Stimulated activated naive B cell treated with anti-CD40 and anti-IgM and Interleukin-4, amounts not matched to agents 10 μg/mL and 1 μg/mL and 100 μg/mL, for 72 hours (primary cell): ENCODE measurements at regions not wholly inside any gene's neighbourhood (a gene's known extent, or its start where the extent isn't known, plus 50 kb on each side); places are given as distances from the start of the nearest gene placed in this dataset.

Experiments used
- ATAC-seq, 2 donors: fragments of 150-1000 bp; cut with Tn5 transposase; replicated peaks; 2 replicates each; pipeline ENCODE4 v1.10.0; 2021; ENCODE audit warnings: moderate library complexity in 1 of 2
- DNase-seq: peaks from one replicate; pipeline ENCODE4 v3.0.0; 2021
- H3K27ac Mint-ChIP-seq: one replicate; pipeline ENCODE4 v1.8.0; 2022; ENCODE audit warnings: mild to moderate bottlenecking, mixed read lengths
- H3K27me3 Mint-ChIP-seq, 2 donors: one replicate each; pipeline ENCODE4 v1.8.0; 2022; ENCODE audit warnings: mixed read lengths in 2 of 2
- H3K36me3 Mint-ChIP-seq, 2 donors: one replicate each; pipeline ENCODE4 v1.8.0; 2022; ENCODE audit warnings: mixed read lengths in 2 of 2, mild to moderate bottlenecking in 1 of 2
- H3K4me1 Mint-ChIP-seq, 2 donors: one replicate each; pipeline ENCODE4 v1.8.0; 2022; ENCODE audit warnings: mixed read lengths in 2 of 2, mild to moderate bottlenecking in 1 of 2
- H3K4me3 Mint-ChIP-seq, 2 donors: one replicate each; pipeline ENCODE4 v1.8.0; 2022; ENCODE audit warnings: mild to moderate bottlenecking in 2 of 2, mixed read lengths in 2 of 2, moderate library complexity in 1 of 2
- H3K9me3 Mint-ChIP-seq, 2 donors: one replicate each; pipeline ENCODE4 v1.8.0; 2022; ENCODE audit warnings: mixed read lengths in 2 of 2, mild to moderate bottlenecking in 1 of 2

DNA sequence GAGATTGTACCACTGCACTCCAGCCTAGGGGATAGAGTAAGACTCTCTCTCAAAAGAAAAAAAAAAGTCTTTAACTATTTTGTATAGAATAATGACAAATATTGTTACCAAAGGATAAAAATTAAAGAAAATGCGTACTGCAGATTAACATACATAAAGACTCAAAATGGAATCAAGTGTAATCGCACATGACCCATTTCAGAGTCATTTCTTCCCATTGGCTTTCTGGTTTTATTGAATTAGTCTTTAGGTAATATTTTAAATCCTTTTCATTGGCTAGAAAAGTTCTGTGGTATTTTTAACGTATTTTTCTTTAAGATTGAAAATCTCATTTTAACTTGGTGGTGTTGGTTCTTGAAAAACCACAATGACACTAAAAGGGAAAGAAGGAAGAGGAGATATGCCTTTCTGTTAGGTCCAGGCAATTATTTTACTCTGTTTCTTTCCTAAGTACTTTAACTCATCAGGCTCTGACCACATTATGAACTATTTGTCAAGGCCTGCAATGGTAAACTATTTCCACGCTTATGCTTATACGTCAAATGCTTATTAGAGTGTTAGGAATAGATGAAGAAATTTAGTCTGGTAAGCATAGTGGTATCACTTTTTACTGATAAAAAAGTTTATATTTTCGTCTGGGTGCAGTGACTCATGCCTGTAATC is 52.3 kb downstream of the PLEKHG1 start:
- DNase-seq (no peak), ATAC-seq (no peak)
- Mint-ChIP-seq H3K36me3 (peaks cover 11 to 20% of the 10 kb centered on the region in 2 donors), H3K4me3 (no peak overlapping the region), H3K27me3 (no peaks in the 10 kb centered on the region), H3K9me3 (no peaks in the 10 kb centered on the region), H3K4me1 (peaks cover 6 to 13% of the 10 kb centered on the region in 2 donors), H3K27ac (no peak overlapping the region)

DNA sequence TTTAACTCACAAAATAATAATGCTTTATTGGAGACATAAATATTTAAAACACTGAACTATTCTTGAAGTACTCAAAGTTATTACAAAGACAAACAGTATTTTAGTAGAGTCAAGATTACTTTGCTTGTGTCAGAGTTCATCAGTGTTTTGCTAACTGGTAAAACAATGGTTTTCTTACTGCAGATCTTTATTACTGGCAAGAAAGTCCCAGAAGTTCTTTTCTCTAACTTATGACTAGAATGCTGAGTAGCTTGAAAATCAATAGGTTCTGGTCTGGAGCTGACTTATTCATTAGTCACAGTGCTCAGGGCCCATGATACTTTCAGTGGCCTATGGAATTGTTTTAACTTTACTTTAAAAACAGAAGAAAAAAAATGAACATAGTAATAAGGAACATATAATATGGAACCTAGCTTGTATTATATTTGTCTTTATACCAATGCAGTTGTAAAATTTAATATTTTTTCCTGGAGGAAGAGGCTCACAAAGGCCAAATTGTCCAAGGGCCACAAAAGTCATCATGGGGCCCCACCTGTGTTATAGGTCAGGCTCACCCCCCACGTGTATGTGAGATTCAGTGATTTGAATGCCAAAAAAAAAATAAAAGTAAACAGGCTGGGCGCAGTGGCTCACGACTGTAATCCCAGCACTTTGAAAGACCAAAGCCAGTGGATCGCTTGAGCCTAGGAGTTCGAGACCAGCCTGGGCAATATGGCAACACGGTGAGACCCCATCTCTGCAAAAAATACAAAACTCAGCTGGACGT is 53.3 kb downstream of the PLEKHG1 start:
- no peak overlapping the region for H3K4me3 Mint-ChIP-seq
- H3K27me3 Mint-ChIP-seq = no peaks in the 10 kb centered on the region
- DNase-seq (no peak), ATAC-seq (no peak)
- H3K36me3 Mint-ChIP-seq = peaks cover 13 to 20% of the 10 kb centered on the region in 2 donors
- H3K27ac Mint-ChIP-seq = no peak overlapping the region
- peaks cover 11 to 16% of the 10 kb centered on the region in 2 donors for H3K4me1 Mint-ChIP-seq
- H3K9me3 Mint-ChIP-seq = no peaks in the 10 kb centered on the region

DNA sequence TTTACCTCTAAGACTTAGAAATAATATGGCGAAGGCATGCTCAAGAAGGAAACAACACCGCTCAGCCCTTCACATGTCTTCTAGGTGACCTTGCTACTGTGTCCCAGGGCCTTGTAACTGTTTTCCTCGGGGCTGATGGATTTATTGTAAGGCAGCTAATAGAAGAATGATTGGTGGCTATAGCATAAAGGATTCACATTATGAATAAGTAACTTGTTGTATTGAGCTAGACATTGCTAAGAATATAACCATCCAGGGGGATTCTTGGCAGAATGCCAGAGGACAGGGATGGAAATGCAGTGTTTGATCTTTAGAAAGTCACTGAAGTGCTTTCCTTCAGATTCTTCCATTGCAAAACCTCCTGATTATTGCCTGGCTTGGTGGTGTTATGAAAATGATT is 54.9 kb downstream of the PLEKHG1 start:
- Mint-ChIP-seq H3K4me3 (no peak overlapping the region), H3K4me1 (peaks cover 20 to 32% of the 10 kb centered on the region in 2 donors), H3K9me3 (no peaks in the 10 kb centered on the region), H3K36me3 (peaks cover 20 to 29% of the 10 kb centered on the region in 2 donors), H3K27me3 (no peaks in the 10 kb centered on the region), H3K27ac (no peak overlapping the region)
- DNase-seq (no peak), ATAC-seq (no peak)

DNA sequence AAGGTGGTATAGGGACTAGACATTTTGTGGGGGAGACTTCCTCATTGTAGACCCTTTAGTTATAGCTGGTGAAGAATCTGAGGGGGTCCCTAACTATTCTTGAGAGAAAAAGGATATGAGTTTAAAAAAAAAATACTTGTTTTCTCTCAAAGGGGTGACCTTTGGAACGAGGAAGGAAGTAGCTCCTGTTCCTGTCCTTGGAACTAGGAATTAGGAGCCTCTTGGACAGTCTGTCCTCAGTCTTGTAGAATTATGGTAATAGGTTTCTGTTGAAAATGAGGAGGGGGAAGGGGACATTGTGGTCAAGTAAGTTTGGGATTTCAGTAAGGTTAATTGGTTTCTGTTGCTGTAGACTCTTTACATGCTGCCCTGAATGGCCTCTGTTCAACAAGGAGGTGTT is 56.5 kb downstream of the PLEKHG1 start:
- Mint-ChIP-seq H3K27ac (no peak overlapping the region), H3K4me1 (peaks cover 27 to 45% of the 10 kb centered on the region in 2 donors), H3K36me3 (peaks cover 24 to 40% of the 10 kb centered on the region in 2 donors), H3K4me3 (no peak overlapping the region), H3K27me3 (no peaks in the 10 kb centered on the region), H3K9me3 (no peaks in the 10 kb centered on the region)
- no peak for ATAC-seq
- DNase-seq = no peak

DNA sequence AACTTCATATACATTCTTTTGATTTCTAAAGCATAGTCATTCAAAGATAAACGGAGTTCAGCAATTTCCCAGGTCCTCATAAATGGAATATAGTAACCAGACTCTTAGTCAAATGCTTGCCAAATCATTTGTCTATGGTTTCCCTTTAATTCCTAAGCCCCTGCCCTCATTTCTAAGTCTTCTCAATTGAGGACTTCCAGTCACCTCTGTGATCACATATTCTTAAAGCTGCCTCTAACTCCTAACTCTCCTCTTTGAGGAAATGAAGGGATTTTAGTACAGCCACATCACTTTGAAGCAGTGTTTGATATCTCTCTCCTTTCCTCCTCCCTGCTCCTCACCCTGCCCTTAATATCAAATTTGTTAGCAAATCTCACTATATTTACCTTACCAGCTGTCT is 58.7 kb downstream of the PLEKHG1 start:
- no peak overlapping the region for H3K27ac Mint-ChIP-seq
- H3K27me3 Mint-ChIP-seq = no peaks in the 10 kb centered on the region
- DNase-seq (no peak), ATAC-seq (no peak)
- peaks cover 30 to 45% of the 10 kb centered on the region in 2 donors for H3K4me1 Mint-ChIP-seq
- H3K4me3 Mint-ChIP-seq = no peak overlapping the region
- H3K9me3 Mint-ChIP-seq = no peaks in the 10 kb centered on the region
- H3K36me3 Mint-ChIP-seq = peaks cover 39 to 58% of the 10 kb centered on the region in 2 donors

DNA sequence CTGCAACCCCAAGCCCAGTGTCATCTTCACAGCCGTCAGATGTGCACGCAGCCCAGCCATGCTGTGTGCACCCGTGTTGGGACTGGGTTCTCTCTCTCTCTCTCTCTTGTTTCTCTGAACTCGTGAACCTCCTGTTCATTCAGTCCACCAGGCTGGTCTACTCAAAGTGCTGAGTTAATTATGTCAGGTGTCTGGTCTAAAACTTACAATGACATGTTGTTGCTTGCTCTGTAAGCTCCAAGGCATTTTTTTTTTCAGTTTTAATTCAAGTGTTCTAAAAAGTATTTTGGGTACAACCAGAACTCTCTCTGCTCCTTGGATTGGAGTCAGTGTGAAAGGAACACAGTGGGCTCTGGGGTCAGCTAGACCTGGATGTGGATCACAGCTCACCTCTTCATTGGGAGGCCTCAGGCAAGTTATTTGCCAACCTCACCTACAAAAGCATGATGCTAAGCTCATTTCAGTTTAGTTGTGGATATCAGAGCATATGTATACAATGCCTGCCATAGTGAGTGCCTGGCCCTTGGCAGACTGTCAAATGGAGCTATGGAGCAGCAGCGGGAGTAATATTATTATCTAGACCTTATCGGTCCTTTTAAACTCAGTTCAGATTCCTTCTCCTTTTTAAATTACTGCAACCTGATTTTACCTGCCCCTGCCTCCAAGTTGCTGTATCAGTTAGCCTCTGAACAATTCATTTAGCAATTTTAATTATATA is 59.5 kb downstream of the PLEKHG1 start:
- H3K27me3 Mint-ChIP-seq = no peaks in the 10 kb centered on the region
- H3K9me3 Mint-ChIP-seq = no peaks in the 10 kb centered on the region
- H3K36me3 Mint-ChIP-seq = peaks cover 46 to 58% of the 10 kb centered on the region in 2 donors
- no peak for ATAC-seq
- DNase-seq = no peak
- H3K4me3 Mint-ChIP-seq = no peak overlapping the region
- peak overlapping the region; percentile 53 for H3K27ac Mint-ChIP-seq
- peaks cover 35 to 51% of the 10 kb centered on the region in 2 donors for H3K4me1 Mint-ChIP-seq

DNA sequence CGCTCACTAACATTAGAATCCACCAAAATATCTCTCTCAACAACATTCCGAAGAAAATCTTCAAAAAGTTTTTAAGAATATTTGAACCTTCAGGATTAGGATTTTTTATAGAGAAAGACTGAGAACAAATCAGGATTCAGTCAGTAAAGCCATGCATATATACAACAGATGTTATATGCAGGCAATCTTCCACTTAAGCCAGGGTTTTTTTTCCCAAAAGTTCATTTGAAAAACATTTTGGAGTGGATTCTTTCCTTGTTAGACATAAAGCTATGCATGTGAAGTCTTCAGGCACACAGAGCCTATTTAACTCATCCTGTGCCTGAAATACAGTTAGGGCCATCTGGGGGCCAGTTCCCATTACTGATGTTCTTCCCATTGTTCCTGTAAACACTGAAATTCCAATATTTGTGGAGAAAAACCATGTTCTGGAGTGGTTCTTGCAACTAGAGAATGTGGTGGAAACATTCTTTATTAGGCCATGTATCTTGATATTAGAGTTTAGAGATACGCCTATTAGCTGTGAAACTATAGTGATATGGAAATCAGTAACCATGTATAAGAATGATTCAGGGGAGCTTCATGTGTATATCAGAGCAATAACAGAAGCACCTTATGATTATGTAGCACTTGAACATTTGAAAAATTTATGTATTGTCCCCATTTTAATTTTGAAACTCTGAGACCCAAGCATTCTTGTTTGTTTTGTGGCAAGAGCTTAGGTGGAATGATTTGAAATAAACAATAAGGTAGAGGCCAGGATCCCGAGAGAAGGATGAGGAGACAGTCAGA is 61.7 kb downstream of the PLEKHG1 start:
- Mint-ChIP-seq H3K4me1 (peaks cover 38 to 58% of the 10 kb centered on the region in 2 donors), H3K27me3 (no peaks in the 10 kb centered on the region), H3K36me3 (peaks cover 49 to 63% of the 10 kb centered on the region in 2 donors), H3K9me3 (no peaks in the 10 kb centered on the region), H3K27ac (peak overlapping the region; percentile 53), H3K4me3 (no peak overlapping the region)
- DNase-seq = no peak
- ATAC-seq = peak in 1 of 2 donors; percentile 38

DNA sequence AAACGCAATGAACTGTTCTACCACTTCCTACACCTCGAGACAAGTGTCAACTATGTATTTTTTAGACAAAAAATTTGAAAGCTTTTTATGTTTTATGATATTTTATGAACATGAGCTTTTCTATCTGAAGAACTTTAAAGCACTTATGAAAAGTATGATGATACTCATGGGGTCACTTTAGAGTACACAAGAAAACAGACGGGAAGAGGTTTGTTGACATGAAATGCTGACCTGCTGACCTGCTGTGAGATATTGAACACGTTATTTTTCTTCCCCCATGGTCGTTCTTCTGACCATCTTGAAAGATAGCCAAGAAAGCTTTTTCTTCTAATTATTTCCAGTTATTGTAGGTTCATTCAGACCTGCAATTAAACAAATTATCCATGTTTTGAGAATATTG is 63.1 kb downstream of the PLEKHG1 start:
- Mint-ChIP-seq H3K27ac (peak overlapping the region; percentile 14), H3K4me3 (no peak overlapping the region), H3K27me3 (no peaks in the 10 kb centered on the region), H3K9me3 (no peaks in the 10 kb centered on the region), H3K36me3 (peaks cover 50 to 64% of the 10 kb centered on the region in 2 donors), H3K4me1 (peaks cover 39 to 65% of the 10 kb centered on the region in 2 donors)
- ATAC-seq (no peak), DNase-seq (no peak)

DNA sequence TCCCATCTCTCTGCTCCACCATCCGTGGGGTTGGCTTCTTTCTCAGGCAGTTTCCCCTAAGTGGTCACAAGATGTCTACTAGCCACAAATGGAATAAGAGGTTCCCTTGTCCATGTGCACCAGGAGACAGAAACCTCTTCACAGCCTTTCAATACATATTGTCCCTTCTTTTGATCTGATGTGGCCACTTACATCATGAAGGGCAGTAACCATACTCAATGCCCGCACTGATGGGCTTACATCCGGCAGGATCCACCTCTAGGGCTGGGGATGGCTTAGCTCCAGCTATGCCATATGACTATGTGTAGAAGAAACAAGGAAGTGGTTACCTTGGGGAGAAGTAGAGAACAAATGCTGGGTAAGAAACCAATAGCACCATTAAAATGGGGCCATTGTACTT is 64.4 kb downstream of the PLEKHG1 start:
- Mint-ChIP-seq H3K27me3 (no peaks in the 10 kb centered on the region), H3K4me3 (no peak overlapping the region), H3K9me3 (no peaks in the 10 kb centered on the region), H3K36me3 (peaks cover 44 to 59% of the 10 kb centered on the region in 2 donors), H3K27ac (no peak overlapping the region), H3K4me1 (peaks cover 38 to 65% of the 10 kb centered on the region in 2 donors)
- ATAC-seq = no peak
- no peak for DNase-seq

DNA sequence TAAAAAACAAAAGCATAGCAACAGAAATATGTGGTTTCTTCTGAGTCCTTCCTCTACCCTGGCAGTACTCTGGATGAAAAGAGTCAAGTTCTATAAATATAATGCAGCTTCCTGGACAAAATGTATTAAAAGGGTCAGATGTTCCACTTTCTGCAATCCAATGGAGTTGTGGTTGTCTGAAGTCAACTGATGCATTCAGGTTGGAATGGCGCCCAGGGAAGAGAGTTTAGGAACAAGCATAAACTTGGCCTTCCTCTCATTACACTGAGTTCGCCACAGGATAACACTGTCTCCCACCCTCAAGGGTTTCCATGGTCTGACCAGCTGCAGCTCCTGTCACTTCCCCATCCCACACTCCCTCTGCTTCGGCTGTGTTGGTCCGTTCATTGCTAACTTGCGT is 66.4 kb downstream of the PLEKHG1 start:
- Mint-ChIP-seq H3K36me3 (peaks cover 39 to 55% of the 10 kb centered on the region in 2 donors), H3K4me1 (peaks cover 29 to 49% of the 10 kb centered on the region in 2 donors), H3K4me3 (no peak overlapping the region), H3K27me3 (no peaks in the 10 kb centered on the region), H3K9me3 (no peaks in the 10 kb centered on the region), H3K27ac (peak overlapping the region; percentile 63)
- ATAC-seq (no peak), DNase-seq (no peak)

DNA sequence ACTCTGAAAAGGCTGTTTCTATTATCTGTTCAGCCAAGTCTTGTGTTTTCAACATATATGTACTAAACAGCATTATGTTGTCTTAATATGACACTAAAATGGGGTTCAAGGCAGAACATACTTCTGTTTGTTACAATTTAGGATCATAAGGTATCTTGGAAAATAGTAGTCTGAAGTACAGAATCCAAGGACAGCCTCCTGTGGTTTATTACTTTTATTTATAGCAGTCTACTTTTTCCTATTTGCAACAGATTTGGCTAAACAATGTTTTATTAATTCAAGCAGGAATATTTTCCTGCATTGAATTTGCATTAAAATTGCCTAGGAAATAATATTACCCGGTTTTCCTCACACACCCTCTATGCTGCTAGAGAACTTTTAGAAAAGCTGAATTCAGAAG is 67.7 kb downstream of the PLEKHG1 start:
- no peaks in the 10 kb centered on the region for H3K27me3 Mint-ChIP-seq
- H3K36me3 Mint-ChIP-seq = peaks cover 40 to 54% of the 10 kb centered on the region in 2 donors
- DNase-seq (no peak), ATAC-seq (no peak)
- no peak overlapping the region for H3K4me3 Mint-ChIP-seq
- H3K9me3 Mint-ChIP-seq = no peaks in the 10 kb centered on the region
- peak overlapping the region; percentile 66 for H3K27ac Mint-ChIP-seq
- peaks cover 29 to 61% of the 10 kb centered on the region in 2 donors for H3K4me1 Mint-ChIP-seq

DNA sequence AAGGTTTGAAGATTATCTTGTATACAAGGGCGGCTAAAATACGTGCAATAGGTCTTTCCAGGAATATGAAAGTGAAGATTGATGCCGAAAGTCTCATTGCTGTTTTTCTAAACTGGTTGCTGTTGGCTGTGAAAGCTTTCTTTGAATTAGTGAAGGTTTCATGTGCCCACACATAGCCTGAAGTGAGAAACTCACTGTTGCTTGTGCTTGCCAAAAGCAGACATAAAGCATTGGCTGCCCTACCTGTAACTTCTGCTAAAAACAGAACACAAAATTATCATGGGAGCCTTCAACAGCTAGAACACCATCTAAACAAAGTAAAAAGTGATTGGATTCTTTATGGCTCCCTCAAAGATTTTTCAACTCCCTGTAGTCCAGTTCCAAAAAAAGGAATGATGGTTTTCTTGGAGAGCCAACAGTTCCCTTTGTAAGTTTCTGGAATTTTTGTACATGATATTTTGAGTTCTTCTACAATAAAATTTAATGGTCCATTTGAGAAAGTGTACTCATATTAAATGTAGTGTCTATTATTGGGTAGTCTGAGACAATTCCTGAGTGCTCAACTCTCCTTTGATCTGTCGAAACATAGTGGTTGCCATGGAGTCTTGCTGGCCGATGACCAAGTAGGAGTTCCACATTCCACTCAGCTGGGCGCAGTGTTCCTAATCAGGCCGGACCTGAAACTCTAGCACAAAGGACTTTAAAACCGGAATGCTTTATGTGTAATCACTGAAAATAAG is 68.5 kb downstream of the PLEKHG1 start:
- Mint-ChIP-seq H3K27ac (peak overlapping the region; percentile 66), H3K4me3 (no peak overlapping the region), H3K9me3 (no peaks in the 10 kb centered on the region), H3K27me3 (no peaks in the 10 kb centered on the region), H3K4me1 (peaks cover 30 to 69% of the 10 kb centered on the region in 2 donors), H3K36me3 (peaks cover 38 to 46% of the 10 kb centered on the region in 2 donors)
- DNase-seq (no peak), ATAC-seq (no peak)

DNA sequence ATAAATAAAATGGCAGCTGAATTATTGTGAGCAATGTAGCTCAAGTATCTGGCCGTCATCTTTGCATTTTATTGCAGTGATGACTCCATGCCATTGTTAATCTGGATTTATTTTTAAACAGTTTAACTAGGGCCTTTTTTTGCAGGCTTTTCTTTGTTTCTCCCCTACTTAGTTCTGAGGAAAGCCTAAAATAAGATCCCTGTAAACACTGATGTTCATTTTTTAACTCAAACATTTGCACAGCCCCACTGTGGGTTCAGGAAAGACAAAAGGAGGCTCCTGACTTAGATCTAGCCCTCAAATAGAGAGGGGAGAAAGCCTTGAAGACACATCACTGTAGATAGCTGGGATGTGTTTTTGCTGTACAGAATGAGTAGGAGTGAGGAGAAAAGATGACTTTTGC is 69.2 kb downstream of the PLEKHG1 start:
- DNase-seq (no peak), ATAC-seq (peak in 1 of 2 donors; percentile 8)
- peak overlapping the region; percentile 82 for H3K27ac Mint-ChIP-seq

More for the DNA sequence above, 69.2 kb downstream of the PLEKHG1 start:
- Mint-ChIP-seq H3K4me1 (peaks cover 35 to 74% of the 10 kb centered on the region in 2 donors), H3K9me3 (no peaks in the 10 kb centered on the region), H3K4me3 (peak overlapping the region; percentile 10 to 26), H3K27me3 (no peaks in the 10 kb centered on the region), H3K36me3 (peaks cover 37 to 46% of the 10 kb centered on the region in 2 donors)
